ENCODE measurements at regions not wholly inside any gene's neighbourhood (a gene's known extent, or its start where the extent isn't known, plus 50 kb on each side); places are given as distances from the start of the nearest gene placed in this dataset.
A peak's percentile ranks its signal among the peaks of the same experiment; 100 is the strongest.

DNA sequence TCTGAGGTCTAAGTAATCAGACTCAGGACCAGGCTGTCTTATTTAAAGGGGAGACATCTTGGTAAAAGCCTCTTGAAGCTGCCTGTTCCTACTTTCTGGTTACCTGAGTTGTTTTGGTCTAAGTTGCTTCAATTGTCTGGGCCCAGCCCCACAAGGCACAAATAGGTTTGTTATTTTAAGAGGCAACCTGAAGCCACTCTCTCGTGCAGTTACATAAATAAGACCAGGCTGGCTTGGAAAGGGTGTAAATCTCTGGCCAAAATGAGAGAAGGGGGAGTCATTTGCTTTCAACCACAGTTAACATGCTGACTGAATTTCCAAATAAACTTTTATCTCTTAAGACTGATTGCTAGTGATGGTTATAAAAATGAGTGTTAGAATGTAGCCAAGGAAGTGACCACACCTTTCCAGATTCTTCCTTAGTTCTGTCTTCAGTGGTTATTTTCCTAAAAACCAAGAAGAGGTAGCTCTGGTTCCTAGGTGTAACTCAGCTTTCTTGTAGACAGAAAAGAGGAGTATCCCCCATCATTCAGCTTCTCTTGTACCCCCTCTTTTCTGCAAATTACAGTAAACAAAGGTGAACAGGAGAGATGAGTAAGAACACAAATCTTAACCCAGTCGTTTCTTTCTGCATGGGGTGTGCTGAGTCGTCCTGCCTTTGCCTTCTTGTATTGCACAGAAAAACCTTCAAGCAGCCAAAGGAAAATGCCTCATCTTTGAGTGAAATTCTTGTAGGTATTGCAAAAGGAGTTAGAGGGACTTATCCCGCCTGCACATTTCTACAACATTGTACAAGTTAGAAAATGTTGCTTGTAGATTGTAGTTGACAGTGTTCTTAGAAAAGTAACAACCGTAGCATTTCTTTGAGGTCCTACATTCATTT, 161.5 kb upstream of the NT5C1B start:
- no peak overlapping the region for H3K4me3 ChIP-seq (ENCODE audit: low read depth, low read length)
- H3K4me1 ChIP-seq (ENCODE audit: control insufficient read depth, insufficient read depth, low read length): peaks cover 26% of the 10 kb centered on the region
- peak; percentile 61; the same call in 1 of the 2 replicates for TF ChIP-seq ZSCAN30 (tag by site-specific recombination; IDR thresholded peaks at IDR 0.05)
- TF ChIP-seq, protein P1, sequence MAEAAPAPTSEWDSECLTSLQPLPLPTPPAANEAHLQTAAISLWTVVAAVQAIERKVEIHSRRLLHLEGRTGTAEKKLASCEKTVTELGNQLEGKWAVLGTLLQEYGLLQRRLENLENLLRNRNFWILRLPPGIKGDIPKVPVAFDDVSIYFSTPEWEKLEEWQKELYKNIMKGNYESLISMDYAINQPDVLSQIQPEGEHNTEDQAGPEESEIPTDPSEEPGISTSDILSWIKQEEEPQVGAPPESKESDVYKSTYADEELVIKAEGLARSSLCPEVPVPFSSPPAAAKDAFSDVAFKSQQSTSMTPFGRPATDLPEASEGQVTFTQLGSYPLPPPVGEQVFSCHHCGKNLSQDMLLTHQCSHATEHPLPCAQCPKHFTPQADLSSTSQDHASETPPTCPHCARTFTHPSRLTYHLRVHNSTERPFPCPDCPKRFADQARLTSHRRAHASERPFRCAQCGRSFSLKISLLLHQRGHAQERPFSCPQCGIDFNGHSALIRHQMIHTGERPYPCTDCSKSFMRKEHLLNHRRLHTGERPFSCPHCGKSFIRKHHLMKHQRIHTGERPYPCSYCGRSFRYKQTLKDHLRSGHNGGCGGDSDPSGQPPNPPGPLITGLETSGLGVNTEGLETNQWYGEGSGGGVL (tag by site-specific recombination; IDR thresholded peaks at IDR 0.05): no peak
- TF ChIP-seq, protein P2, sequence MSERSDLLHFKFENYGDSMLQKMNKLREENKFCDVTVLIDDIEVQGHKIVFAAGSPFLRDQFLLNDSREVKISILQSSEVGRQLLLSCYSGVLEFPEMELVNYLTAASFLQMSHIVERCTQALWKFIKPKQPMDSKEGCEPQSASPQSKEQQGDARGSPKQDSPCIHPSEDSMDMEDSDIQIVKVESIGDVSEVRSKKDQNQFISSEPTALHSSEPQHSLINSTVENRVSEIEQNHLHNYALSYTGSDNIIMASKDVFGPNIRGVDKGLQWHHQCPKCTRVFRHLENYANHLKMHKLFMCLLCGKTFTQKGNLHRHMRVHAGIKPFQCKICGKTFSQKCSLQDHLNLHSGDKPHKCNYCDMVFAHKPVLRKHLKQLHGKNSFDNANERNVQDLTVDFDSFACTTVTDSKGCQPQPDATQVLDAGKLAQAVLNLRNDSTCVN (tag by site-specific recombination; optimal IDR thresholded peaks at IDR 0.05): no peak
- TF ChIP-seq, protein P3, sequence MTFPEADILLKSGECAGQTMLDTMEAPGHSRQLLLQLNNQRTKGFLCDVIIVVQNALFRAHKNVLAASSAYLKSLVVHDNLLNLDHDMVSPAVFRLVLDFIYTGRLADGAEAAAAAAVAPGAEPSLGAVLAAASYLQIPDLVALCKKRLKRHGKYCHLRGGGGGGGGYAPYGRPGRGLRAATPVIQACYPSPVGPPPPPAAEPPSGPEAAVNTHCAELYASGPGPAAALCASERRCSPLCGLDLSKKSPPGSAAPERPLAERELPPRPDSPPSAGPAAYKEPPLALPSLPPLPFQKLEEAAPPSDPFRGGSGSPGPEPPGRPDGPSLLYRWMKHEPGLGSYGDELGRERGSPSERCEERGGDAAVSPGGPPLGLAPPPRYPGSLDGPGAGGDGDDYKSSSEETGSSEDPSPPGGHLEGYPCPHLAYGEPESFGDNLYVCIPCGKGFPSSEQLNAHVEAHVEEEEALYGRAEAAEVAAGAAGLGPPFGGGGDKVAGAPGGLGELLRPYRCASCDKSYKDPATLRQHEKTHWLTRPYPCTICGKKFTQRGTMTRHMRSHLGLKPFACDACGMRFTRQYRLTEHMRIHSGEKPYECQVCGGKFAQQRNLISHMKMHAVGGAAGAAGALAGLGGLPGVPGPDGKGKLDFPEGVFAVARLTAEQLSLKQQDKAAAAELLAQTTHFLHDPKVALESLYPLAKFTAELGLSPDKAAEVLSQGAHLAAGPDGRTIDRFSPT (tag by site-specific recombination; IDR thresholded peaks at IDR 0.05): no peak
- H3K9me3 ChIP-seq (ENCODE audit: control insufficient read depth, insufficient read depth, low read depth, low read length): no peaks in the 10 kb centered on the region
- H3K36me3 ChIP-seq (ENCODE audit: control insufficient read depth in 2 of 2, insufficient read depth in 1 of 2, low read length in 2 of 2): no peaks in the 10 kb centered on the region
- CTCF ChIA-PET: interaction anchor here (0.6 to 3.9 kb wide), 21 partner anchors 18 to 1113 kb away, joined by 3 to 22 read pairs (median 4); partner anchors contain the start of gene OSR1
- H3K27ac ChIP-seq (ENCODE audit: extremely low read depth, low read depth, low read length): peak overlapping the region; percentile 46; the same call in 1 of the 2 replicates
- POLR2A ChIA-PET: interaction anchor here (2.1 kb wide), 1 partner anchor 607 kb away, joined by 7 read pairs; the partner anchor contains the start of gene OSR1

DNA sequence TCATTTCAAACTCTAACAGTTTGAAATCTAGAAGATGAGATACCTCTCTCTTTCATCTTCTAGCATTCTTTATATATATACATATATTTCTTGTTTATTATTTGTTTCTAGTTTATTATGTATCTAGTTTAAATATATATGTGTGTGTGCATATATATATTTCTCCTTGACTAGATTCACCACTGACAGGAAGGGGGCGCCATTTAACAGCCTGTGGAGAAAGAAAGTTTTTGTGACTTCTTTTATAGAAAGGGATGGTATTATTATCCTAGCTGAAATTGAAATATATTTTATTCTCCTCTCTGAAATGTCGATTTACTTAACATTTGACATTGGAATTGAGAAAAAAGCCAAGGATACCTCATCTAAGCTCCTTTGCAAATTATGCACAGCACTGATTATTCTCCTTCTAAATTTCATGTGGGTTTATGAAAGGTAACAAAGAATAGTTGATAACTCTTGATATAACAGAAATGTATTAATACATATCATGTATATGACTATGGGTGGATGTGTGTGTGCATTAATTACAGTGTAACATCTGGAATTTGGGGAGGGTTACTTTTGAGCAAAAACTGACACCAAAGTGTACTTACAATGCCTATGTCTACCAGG, 160.7 kb upstream of the NT5C1B start:
- Histone ChIP-seq H3K4me3 (ENCODE audit: low read depth, low read length) (no peak overlapping the region), H3K27ac (ENCODE audit: extremely low read depth, low read depth, low read length) (no peak overlapping the region), H3K9me3 (ENCODE audit: control insufficient read depth, insufficient read depth, low read depth, low read length) (no peaks in the 10 kb centered on the region), H3K4me1 (ENCODE audit: control insufficient read depth, insufficient read depth, low read length) (peaks cover 26% of the 10 kb centered on the region), H3K36me3 (ENCODE audit: control insufficient read depth in 2 of 2, insufficient read depth in 1 of 2, low read length in 2 of 2) (no peaks in the 10 kb centered on the region)
- ChIA-PET CTCF (interaction anchor here (0.6 to 3.9 kb wide), 22 partner anchors 19 to 620 kb away, joined by 3 to 22 read pairs (median 4); partner anchors contain the start of gene OSR1), POLR2A (no interaction called here)
- TF ChIP-seq ZNF140 (tag by site-specific recombination; IDR thresholded peaks at IDR 0.05): no peak
- no peak for TF ChIP-seq SP3 (tag by site-specific recombination; IDR thresholded peaks at IDR 0.05)
- TF ChIP-seq ZNF274 (IDR thresholded peaks at IDR 0.05; ENCODE audit: low read length): no peak
- no peak for TF ChIP-seq ZNF274 (tag by site-specific recombination; IDR thresholded peaks at IDR 0.05; ENCODE audit: borderline replicate concordance)
- no peak for TF ChIP-seq ZNF548 (tag by site-specific recombination; IDR thresholded peaks at IDR 0.05)
- no peak for TF ChIP-seq ZNF391 (tag by site-specific recombination; IDR thresholded peaks at IDR 0.05; ENCODE audit: borderline replicate concordance, low read depth)
- peak; percentile 54 for TF ChIP-seq ZNF654 (tag by site-specific recombination; IDR thresholded peaks at IDR 0.05; ENCODE audit: low read depth)
- TF ChIP-seq, protein P4, sequence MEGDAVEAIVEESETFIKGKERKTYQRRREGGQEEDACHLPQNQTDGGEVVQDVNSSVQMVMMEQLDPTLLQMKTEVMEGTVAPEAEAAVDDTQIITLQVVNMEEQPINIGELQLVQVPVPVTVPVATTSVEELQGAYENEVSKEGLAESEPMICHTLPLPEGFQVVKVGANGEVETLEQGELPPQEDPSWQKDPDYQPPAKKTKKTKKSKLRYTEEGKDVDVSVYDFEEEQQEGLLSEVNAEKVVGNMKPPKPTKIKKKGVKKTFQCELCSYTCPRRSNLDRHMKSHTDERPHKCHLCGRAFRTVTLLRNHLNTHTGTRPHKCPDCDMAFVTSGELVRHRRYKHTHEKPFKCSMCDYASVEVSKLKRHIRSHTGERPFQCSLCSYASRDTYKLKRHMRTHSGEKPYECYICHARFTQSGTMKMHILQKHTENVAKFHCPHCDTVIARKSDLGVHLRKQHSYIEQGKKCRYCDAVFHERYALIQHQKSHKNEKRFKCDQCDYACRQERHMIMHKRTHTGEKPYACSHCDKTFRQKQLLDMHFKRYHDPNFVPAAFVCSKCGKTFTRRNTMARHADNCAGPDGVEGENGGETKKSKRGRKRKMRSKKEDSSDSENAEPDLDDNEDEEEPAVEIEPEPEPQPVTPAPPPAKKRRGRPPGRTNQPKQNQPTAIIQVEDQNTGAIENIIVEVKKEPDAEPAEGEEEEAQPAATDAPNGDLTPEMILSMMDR (tag by site-specific recombination; IDR thresholded peaks at IDR 0.05): peak; percentile 33; the same call in 1 of the 2 replicates
- no peak for TF ChIP-seq ZNF239 (tag by site-specific recombination; IDR thresholded peaks at IDR 0.05)
- TF ChIP-seq ZNF747 (tag by site-specific recombination; IDR thresholded peaks at IDR 0.05): no peak
- no peak for TF ChIP-seq KLF9 (tag by site-specific recombination; IDR thresholded peaks at IDR 0.05; ENCODE audit: low read depth)
- no peak for TF ChIP-seq ZNF133 (tag by site-specific recombination; IDR thresholded peaks at IDR 0.05)
- no peak for TF ChIP-seq ZNF600 (tag by site-specific recombination; IDR thresholded peaks at IDR 0.05)
- TF ChIP-seq ZNF670 (tag by site-specific recombination; IDR thresholded peaks at IDR 0.05; ENCODE audit: low read depth): no peak

Measured in HEK293 (cell line).